ENCODE measurements at regions not wholly inside any gene's neighbourhood (a gene's known extent, or its start where the extent isn't known, plus 50 kb on each side); places are given as distances from the start of the nearest gene placed in this dataset.

- TF ChIP-seq NFIC (IDR thresholded peaks at IDR 0.05) = peak; percentile 88
- peak; percentile 93 for TF ChIP-seq NFIX (CRISPR knock-in tag; IDR thresholded peaks at IDR 0.05; ENCODE audit: low read depth)
- TF ChIP-seq MYBL2 (IDR thresholded peaks at IDR 0.05; ENCODE audit: low read depth) = no peak
- no peak for TF ChIP-seq MYBL2 (CRISPR knock-in tag; IDR thresholded peaks at IDR 0.05; ENCODE audit: borderline replicate concordance)
- intact Hi-C loops (cut with micrococcal nuclease) (no loop called here), in situ Hi-C loops (cut with MboI) (no loop called here)
- Histone ChIP-seq H2AFZ (ENCODE audit: low read depth, low read length) (no peak overlapping the region), H3K36me3 (ENCODE audit: control insufficient read depth, insufficient read depth, low read length) (no peaks in the 10 kb centered on the region), H3K4me3 (no peak overlapping the region), H3K9ac (ENCODE audit: insufficient read depth in 1 of 2, low read depth in 2 of 2, low read length in 2 of 2) (no peak overlapping the region), H4K20me1 (replicated peaks; ENCODE audit: control insufficient read depth, insufficient read depth, low read length) (no peaks in the 10 kb centered on the region), H3K9me1 (ENCODE audit: control insufficient read depth, insufficient read depth, low read length) (no peaks in the 10 kb centered on the region), H3K79me2 (ENCODE audit: control insufficient read depth, insufficient read depth, low read length) (no peaks in the 10 kb centered on the region), H3K27me3 (ENCODE audit: control insufficient read depth in 2 of 2, insufficient read depth in 2 of 2, low read length in 2 of 2) (no peaks in the 10 kb centered on the region), H3K4me2 (ENCODE audit: insufficient read depth, low read length) (no peak overlapping the region), H3K4me1 (replicated peaks in 1 of 2; ENCODE audit: control insufficient read depth in 2 of 2, insufficient read depth in 2 of 2, low read length in 2 of 2) (no peaks in the 10 kb centered on the region), H3K9me3 (replicated peaks; ENCODE audit: control insufficient read depth, insufficient read depth, low read depth, low read length) (peaks cover 3% of the 10 kb centered on the region; the same call in 1 of the 2 replicates), H3K27ac (ENCODE audit: extremely low read depth, low read depth, low read length) (no peak overlapping the region)
- no peak for DNase-seq (ENCODE audit: extremely low read depth in 1 of 4, low spot score in 3 of 4)
- POLR2A ChIA-PET = no interaction called here
- no TSS peak for BruUV-seq (replicated peaks)
- WGBS (ENCODE audit: insufficient coverage, low coverage, missing lambda C conversion rate) = 1% methylated on average over 3 of the region's 3 CpGs
- no peak for FAIRE-seq
- CTCF ChIA-PET (ENCODE audit: low intra/inter-chr PET ratio) = no interaction called here
- no peak for ATAC-seq
Observed at GRCh38 chr6:153588330-153588729, 450.7 kb upstream of the OPRM1 start.

- no peaks in the 10 kb centered on the region for H3K27me3 ChIP-seq (ENCODE audit: control insufficient read depth in 2 of 2, insufficient read depth in 2 of 2, low read length in 2 of 2)
- H3K4me3 ChIP-seq = no peak overlapping the region
- H2AFZ ChIP-seq (ENCODE audit: low read depth, low read length) = no peak overlapping the region
- CTCF ChIA-PET (ENCODE audit: low intra/inter-chr PET ratio) = no interaction called here
- H3K27ac ChIP-seq (ENCODE audit: extremely low read depth, low read depth, low read length) = no peak overlapping the region
- intact Hi-C loops (cut with micrococcal nuclease) (no loop called here), in situ Hi-C loops (cut with MboI) (no loop called here)
- ATAC-seq (no peak), DNase-seq (ENCODE audit: extremely low read depth in 1 of 4, low spot score in 3 of 4) (no peak), FAIRE-seq (no peak)
- no peak overlapping the region for H3K9ac ChIP-seq (ENCODE audit: insufficient read depth in 1 of 2, low read depth in 2 of 2, low read length in 2 of 2)
- POLR2A ChIA-PET = no interaction called here
- no TSS peak for BruUV-seq (replicated peaks)
- H3K36me3 ChIP-seq (ENCODE audit: control insufficient read depth, insufficient read depth, low read length) = no peaks in the 10 kb centered on the region
- no peak for TF ChIP-seq E2F1 (CRISPR knock-in tag; IDR thresholded peaks at IDR 0.05)
- no peak for TF ChIP-seq L3MBTL2 (IDR thresholded peaks at IDR 0.05)
- TF ChIP-seq NBN (IDR thresholded peaks at IDR 0.05; ENCODE audit: low read depth) = no peak
- no peak for TF ChIP-seq BRD4 (IDR thresholded peaks at IDR 0.05)
- no peak for TF ChIP-seq ADNP (tag; IDR thresholded peaks at IDR 0.05)
- no peak for TF ChIP-seq SMARCC2 (IDR thresholded peaks at IDR 0.05; ENCODE audit: low read depth)
- no peak for TF ChIP-seq ZNF699 (CRISPR knock-in tag; IDR thresholded peaks at IDR 0.05; ENCODE audit: insufficient replicate concordance)
- no peak for TF ChIP-seq MECOM (CRISPR knock-in tag; IDR thresholded peaks at IDR 0.05)
- no peak for TF ChIP-seq SMARCE1 (IDR thresholded peaks at IDR 0.05)
- TF ChIP-seq CTBP1 (IDR thresholded peaks at IDR 0.05; ENCODE audit: borderline replicate concordance) = no peak
- TF ChIP-seq ZNF764 (CRISPR knock-in tag; IDR thresholded peaks at IDR 0.05; ENCODE audit: low read depth) = no peak
- no peaks in the 10 kb centered on the region for H3K9me1 ChIP-seq (ENCODE audit: control insufficient read depth, insufficient read depth, low read length)
- H3K79me2 ChIP-seq (ENCODE audit: control insufficient read depth, insufficient read depth, low read length) = no peaks in the 10 kb centered on the region
- peaks cover 6% of the 10 kb centered on the region for H3K9me3 ChIP-seq (replicated peaks; ENCODE audit: control insufficient read depth, insufficient read depth, low read depth, low read length)
- H3K4me1 ChIP-seq (replicated peaks in 1 of 2; ENCODE audit: control insufficient read depth in 2 of 2, insufficient read depth in 2 of 2, low read length in 2 of 2) = no peaks in the 10 kb centered on the region
- no peaks in the 10 kb centered on the region for H4K20me1 ChIP-seq (replicated peaks; ENCODE audit: control insufficient read depth, insufficient read depth, low read length)
- 0% methylated on average over 2 of the region's 2 CpGs for WGBS (ENCODE audit: insufficient coverage, low coverage, missing lambda C conversion rate)
- H3K4me2 ChIP-seq (ENCODE audit: insufficient read depth, low read length) = no peak overlapping the region
Observed at GRCh38 chr6:153583685-153584084, 452.6 kb upstream of the RGS17 start.
